HG02870 (cell line): ENCODE measurements at regions not wholly inside any gene's neighbourhood (a gene's known extent, or its start where the extent isn't known, plus 50 kb on each side); places are given as distances from the start of the nearest gene placed in this dataset.

Experiments
- ATAC-seq: cut with Tn5 transposase; IDR thresholded peaks from one replicate; pipeline ENCODE4 v1.9.1; 2021; ENCODE audit warnings: mild to moderate bottlenecking, moderate library complexity; ENCODE audit not compliant: unreplicated experiment

DNA sequence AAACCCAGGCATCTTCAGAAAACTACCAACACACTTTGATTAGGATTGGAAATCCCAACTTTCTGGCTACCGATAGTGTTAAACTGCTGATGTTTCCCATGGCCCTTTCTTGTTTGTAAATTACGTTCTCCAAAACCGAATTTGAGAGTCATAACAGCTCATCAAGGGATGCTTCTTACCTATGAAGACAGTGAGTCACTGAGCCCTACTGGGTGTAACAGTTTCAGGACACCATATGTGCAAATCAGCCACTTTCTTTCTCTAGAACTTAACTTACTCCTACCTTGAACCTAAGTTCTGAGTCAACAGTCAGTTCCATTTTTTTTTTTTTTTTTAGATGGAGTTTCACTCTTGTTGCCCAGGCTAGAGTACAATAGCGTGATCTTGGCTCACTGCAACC is 410.1 kb upstream of the TSHZ3 start:
- no peak for ATAC-seq

GRCh38 chr19:31761281-31761913 is 412.2 kb upstream of the TSHZ3 start:
- ATAC-seq, result no peak

GRCh38 chr19:31770223-31770622 is 421.0 kb upstream of the TSHZ3 start:
- no peak for ATAC-seq

DNA sequence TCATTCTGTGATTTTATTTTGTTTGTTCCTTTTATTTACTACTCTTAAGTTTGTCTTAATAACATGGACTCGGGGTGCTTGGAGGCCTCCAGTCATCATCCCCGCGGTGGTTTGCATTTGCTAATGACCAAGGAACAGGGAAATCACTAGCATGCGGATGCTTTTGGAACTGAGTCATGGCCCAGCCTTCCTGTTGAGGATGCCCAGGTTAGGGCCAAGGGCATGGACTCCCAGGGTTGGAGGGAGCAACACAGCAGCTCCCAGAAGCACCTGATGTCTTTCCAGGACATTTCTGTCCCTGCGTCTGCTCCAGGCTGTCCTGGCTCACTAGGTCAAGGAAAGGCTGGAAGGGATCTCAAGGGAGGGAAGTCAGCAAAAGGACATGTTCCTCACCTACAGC is 423.7 kb upstream of the TSHZ3 start:
- ATAC-seq, result no peak

- no peak for ATAC-seq
Observed at GRCh38 chr19:31781542-31781941, 432.3 kb upstream of the TSHZ3 start.

DNA sequence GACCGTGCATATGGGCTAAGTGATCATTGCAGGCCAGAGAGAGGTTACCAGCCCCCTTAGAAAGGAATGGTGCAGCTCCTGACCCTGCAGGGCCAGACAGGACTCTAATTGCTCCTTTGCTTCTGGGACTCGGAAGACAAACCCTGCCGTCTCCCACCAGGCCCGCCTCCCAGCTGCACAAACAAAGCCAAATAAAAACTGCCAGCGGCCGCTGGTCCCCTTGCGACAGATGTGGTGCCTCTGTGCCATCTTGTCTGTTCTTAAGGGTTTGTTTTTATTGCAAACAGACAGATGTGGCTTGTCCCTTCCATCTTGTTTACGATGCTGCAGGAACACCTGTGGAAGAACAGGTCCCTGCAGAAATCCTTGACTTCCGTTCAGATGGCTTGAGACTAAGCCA is 434.4 kb upstream of the TSHZ3 start:
- ATAC-seq, result no peak

- no peak for ATAC-seq
Observed at GRCh38 chr19:31784671-31785101, 435.4 kb upstream of the TSHZ3 start.

GRCh38 chr19:31801611-31802010 is 452.4 kb upstream of the TSHZ3 start:
- ATAC-seq, result no peak

DNA sequence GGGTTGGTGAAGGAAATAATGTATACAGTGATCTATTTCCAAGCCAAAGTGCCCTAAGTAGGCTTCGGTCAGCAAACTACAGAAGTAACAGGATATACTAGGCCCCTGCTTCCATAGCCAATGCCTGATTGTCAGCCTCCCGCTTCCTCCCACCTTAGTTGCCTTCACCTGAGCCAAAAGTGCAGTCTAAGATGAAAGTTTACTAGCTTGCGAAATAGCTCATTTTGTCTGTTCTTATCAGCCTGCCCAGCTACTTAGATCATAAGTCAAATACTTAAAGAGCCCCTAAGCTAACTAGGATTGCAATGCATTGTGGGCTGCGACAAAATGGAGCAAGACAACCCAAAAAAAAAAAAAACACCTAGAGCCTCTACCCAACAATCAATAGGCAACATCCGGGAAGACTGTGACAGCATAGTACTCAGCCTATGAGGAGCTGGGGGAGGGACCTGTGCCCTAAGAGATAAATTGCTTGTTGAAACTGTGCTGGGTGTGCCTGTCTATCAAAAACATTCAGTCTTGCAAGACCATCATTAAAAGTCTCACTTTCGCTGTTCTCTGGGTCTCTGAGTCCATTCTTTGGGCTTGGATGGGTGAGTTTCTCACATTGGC is 454.7 kb upstream of the TSHZ3 start:
- no peak for ATAC-seq

DNA sequence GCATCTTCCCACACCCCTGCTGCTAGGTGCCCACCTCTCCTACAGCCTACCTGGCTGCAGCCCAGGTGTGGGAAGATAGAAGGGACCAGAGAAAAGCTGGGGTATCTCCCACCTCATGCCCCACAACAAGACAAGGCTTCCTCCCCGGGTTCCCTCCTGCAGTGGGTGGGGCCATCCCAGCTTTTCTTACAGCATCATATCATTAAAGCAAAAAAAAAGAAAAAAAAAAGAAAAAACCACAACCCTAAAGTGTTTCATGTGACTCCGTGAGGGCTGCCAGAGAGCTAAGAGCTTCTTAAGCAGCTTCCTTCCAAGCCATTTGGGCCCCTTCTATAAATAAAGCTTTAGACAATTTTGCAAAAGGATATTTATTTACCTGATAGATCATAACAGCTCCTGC is 455.4 kb upstream of the TSHZ3 start:
- ATAC-seq, result no peak

DNA sequence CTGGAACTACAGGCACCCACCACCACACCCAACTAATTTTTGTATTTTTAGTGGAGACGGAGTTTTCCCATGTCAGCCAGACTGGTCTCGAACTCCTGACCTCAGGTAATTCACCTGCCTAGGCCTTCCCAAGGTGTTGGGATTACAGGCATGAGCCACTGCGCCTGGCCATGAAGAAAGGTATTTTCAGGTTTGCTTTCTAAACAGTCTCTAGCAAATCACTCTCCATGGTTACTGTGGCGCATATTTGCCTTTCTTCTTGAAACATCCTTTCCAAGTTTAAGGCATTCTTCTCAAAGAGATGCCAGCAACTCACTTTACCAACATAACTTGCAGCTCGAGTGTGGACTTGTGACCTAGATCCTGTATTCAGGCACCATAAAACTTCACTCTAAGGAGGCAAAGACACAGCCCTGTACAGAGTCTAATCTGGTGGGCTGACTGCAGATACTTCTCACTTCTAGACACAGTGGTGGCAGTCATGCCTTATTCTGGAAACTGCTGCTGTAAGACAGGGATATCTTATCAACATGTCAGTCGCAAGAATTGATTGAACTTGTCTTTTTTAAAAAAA is 461.4 kb upstream of the TSHZ3 start:
- ATAC-seq, result no peak

DNA sequence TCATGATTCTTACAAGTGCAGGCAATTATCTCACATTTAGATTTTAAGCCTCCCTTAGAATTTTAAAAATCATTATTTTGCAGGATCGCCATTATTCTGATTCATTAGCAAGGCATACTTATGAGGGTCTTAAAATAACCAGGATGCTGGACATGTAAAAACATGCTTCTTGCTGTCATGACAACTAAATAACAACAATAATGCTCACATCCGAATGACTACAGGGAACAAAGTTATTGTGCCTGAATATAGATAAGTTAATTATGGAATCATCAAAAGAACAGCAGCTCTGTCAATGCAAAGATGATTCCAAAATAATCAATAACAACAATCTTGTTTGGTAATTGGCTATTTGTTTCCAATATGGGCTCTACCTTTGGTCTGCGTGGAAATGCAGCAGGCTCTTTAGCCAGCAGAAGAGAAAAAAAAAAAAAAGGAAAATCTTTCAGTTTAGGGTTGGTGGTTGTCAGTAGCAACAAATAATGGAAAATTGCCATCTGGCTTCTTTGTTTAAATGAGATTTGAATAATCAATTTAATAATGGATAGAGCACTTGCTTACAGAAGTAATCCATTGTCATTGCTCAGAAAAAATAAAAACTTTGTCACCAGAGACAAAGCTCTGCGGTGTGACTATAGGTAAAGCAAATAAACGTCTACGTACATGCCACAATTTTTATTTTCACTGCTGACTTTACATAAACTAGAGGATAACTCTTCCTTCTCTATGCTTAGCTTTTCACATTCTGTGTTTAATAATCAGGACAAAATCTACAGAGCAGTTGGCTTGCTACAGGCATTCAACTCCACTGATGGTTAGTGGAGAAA is 468.9 kb upstream of the TSHZ3 start:
- no peak for ATAC-seq

- ATAC-seq, result no peak
Observed at GRCh38 chr19:31818798-31819105, 469.5 kb upstream of the TSHZ3 start.

DNA sequence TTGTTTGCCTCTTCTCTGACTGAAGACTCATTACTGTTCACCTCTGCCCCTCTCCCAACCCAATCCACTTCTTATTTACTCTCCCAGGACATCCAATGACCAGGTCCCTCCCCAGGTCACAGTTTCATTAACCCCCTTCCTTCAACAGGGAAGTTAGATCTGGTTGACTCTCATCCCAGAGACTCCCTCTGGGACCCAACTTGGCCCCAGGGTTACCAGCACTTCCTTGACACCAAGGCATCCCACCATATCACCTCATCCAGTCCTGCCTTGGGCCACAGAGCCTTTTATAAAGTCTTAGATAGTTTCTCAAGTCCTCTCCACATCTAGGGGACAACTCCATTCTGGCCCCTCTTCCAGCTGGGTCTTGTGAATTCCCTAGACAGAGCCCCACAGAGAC is 470.6 kb upstream of the TSHZ3 start:
- ATAC-seq, result no peak

GRCh38 chr19:31821346-31821745 is 472.1 kb upstream of the TSHZ3 start:
- no peak for ATAC-seq

DNA sequence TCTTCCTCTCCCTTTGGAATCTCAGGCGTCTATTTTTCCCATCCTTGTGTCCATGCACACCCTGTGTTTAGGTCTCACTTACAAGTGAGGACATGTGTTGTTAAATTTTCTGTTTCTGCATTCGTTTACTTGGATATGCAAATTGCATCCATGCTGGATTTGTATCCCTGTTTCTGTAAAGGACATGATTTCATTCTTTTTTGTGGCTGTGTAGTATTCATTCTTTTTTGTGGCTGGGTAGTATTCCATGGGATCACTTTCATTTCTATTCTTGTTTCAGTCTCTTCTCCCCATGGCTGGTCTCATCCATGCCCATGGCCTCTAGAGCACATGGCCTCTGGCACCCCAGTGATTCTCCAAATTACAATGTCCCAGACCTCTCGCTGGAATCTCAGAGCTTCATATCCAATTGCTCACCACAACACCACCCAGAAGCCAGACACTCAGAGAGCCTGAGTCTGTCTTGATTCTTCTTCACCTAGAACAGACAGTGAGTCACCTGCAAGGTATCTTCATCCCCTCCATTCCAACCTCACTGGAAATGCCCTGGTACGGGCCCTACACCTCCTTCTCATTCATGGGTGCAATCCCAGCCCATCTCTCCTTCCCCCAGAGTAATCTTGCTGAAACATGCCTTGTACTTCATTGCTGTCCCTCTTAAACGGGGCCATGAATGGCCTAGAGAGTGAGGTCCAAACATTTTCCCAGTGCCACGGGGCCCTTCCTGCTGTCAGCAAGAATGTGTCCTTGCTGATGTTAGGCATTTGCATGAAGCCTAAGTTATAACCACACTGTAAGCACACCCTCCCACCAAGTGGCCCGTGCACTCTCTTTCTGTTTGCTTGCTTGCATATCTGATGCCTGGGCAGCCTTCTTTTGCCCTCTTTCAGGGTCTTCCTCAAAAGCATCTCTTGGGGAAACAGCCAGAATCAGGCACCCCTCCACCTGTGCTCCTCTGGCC is 476.2 kb upstream of the TSHZ3 start:
- no peak for ATAC-seq

DNA sequence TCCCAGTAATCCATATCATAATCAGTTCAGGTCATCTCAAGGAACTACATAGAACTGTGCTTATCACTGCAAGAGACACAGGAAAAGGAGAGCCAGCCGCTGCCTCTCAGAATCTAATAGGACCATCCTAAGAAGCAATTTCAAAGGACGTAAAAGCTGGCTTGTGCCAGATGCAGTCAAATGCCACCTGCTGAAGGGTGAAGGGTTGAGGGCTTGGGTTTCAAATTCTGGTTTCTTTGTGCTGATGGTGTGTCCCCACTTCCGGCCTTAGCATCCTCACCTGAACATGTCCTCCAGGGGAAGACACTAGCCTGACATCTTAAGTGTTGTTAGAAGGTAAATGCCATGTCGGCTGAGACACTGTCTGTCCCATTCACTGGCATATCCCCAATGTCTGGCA is 477.1 kb upstream of the TSHZ3 start:
- no peak for ATAC-seq

DNA sequence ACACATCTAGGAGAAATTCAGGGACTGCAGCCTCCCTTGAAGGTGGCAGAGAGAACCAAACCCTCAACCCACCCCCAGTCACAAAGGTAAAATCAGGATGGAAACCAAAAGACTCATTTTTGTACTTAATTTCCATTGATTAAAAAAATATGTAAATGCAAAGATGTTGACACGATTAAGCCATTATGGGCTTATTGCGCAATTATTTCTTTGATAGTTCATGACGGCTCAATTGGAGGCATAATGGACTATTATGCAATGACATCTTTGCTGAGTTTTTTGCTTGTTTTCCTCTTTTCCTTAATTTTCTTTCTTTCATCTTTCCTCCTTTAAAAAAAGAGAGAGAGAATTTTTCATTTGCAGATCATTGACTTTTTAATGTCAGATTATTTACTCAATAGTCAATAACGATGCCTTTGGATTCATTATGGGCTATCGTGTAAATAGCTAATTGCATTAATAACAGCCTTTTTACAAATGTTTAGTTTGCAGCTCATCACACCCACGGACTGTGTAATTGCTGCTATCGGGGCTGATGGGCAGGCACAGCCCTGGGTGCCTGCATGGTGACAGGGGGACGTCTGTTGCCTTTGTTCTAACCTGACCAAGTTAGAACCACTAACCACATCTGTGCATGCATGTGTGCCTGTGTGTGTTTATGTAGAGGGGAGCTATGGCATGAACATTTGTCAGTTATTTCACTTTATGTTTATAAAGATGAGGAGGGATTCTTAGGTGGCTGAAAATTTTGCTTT is 482.4 kb upstream of the TSHZ3 start:
- ATAC-seq, result no peak

DNA sequence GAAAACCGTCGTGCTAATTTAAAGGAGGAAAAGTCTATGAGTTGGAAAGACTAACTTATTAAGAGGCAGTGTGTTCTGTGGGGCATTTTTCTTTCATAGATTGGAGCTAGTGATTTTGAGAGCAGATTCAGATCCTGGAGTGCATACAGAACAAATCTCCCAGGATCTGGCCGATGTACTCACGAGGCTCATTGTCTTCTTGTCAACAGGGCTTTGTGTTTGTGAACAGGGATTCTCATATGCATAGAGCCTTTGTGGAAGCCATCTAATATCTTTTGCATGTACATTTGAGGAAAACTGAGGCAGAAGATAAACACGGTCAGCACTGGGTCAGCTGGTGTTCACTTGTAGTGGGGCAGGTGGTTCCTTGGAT is 482.9 kb upstream of the TSHZ3 start:
- ATAC-seq, result no peak

- ATAC-seq, result no peak
Observed at GRCh38 chr19:31834070-31834469, 484.8 kb upstream of the TSHZ3 start.
